HUES64 (cell line): ENCODE measurements at regions not wholly inside any gene's neighbourhood (a gene's known extent, or its start where the extent isn't known, plus 50 kb on each side); places are given as distances from the start of the nearest gene placed in this dataset.

Experiments used
- H3K27ac ChIP-seq: 2 replicates; pipeline ENCODE4 v1.7.0; 2013; ENCODE audit warnings: low read depth, low read length, inconsistent platforms
- H3K27me3 ChIP-seq: 2 replicates; pipeline ENCODE4 v1.6.1; 2013; ENCODE audit warnings: mild to moderate bottlenecking, low read length; ENCODE audit not compliant: insufficient read depth
- H3K36me3 ChIP-seq: 2 replicates; pipeline ENCODE4 v1.6.1; 2013; ENCODE audit warnings: mild to moderate bottlenecking, low read length; ENCODE audit not compliant: insufficient read depth
- H3K4me1 ChIP-seq: 2 replicates; pipeline ENCODE4 v1.6.1; 2013; ENCODE audit warnings: mild to moderate bottlenecking, low read length, moderate library complexity; ENCODE audit not compliant: insufficient read depth
- H3K4me3 ChIP-seq: 2 replicates; pipeline ENCODE4 v1.5.1; 2013; ENCODE audit warnings: mild to moderate bottlenecking, low read length, moderate library complexity
- H3K9ac ChIP-seq: 2 replicates; pipeline ENCODE4 v1.6.1; 2013; ENCODE audit warnings: mild to moderate bottlenecking, low read depth, low read length
- H3K9me3 ChIP-seq: 2 replicates; pipeline ENCODE4 v1.6.1; 2013; ENCODE audit warnings: low read depth, low read length; ENCODE audit not compliant: insufficient read depth
- WGBS: fragments of 150-250, 120-280 bp; methylation state at CpG from one replicate; pipeline ENCODE4 v1.1.7; 2013; ENCODE audit warnings: missing lambda C conversion rate; 5-methylcytosine and 5-hydroxymethylcytosine counted together

GRCh38 chr13:64371045-64371444, 2859.1 kb downstream of the PCDH9 start:
- H3K4me3 ChIP-seq = no peak overlapping the region
- no peak overlapping the region for H3K9ac ChIP-seq
- H3K9me3 ChIP-seq = peaks cover 8% of the 10 kb centered on the region
- H3K27me3 ChIP-seq = no peaks in the 10 kb centered on the region
- H3K27ac ChIP-seq = no peak overlapping the region
- no peaks in the 10 kb centered on the region for H3K4me1 ChIP-seq
- no peaks in the 10 kb centered on the region for H3K36me3 ChIP-seq

GRCh38 chr13:64369121-64369520, 2861.0 kb downstream of the PCDH9 start:
- H3K4me3 ChIP-seq = no peak overlapping the region
- no peaks in the 10 kb centered on the region for H3K27me3 ChIP-seq
- no peak overlapping the region for H3K9ac ChIP-seq
- H3K36me3 ChIP-seq = no peaks in the 10 kb centered on the region
- H3K27ac ChIP-seq = no peak overlapping the region
- peaks cover 7% of the 10 kb centered on the region for H3K9me3 ChIP-seq
- WGBS = 97% methylated on average over 5 of the region's 5 CpGs
- no peaks in the 10 kb centered on the region for H3K4me1 ChIP-seq

- WGBS = 97% methylated on average over 2 of the region's 2 CpGs
- Histone ChIP-seq H3K4me1 (no peaks in the 10 kb centered on the region), H3K36me3 (no peaks in the 10 kb centered on the region), H3K4me3 (no peak overlapping the region), H3K9me3 (no peaks in the 10 kb centered on the region), H3K9ac (no peak overlapping the region), H3K27ac (no peak overlapping the region), H3K27me3 (no peaks in the 10 kb centered on the region)
Measured at GRCh38 chr13:64362564-64362963, 2867.6 kb downstream of the PCDH9 start.

- WGBS = 100% methylated on average over 1 of the region's 2 CpGs
- H3K27me3 ChIP-seq = no peaks in the 10 kb centered on the region
- H3K9me3 ChIP-seq = peaks cover 10% of the 10 kb centered on the region; the same call in 1 of the 2 replicates
- H3K4me1 ChIP-seq = no peaks in the 10 kb centered on the region
- no peak overlapping the region for H3K27ac ChIP-seq
- H3K4me3 ChIP-seq = no peak overlapping the region
- H3K9ac ChIP-seq = no peak overlapping the region
- no peaks in the 10 kb centered on the region for H3K36me3 ChIP-seq
Measured at GRCh38 chr13:64347664-64348063, 2882.5 kb downstream of the PCDH9 start.

- 81% methylated on average over 8 of the region's 8 CpGs for WGBS
Measured at GRCh38 chr13:64339373-64340063, 2890.6 kb downstream of the PCDH9 start.

GRCh38 chr13:64338671-64339070, 2891.5 kb downstream of the PCDH9 start:
- Histone ChIP-seq H3K27ac (no peak overlapping the region), H3K36me3 (peaks cover 3% of the 10 kb centered on the region; the same call in 1 of the 2 replicates), H3K4me1 (peaks cover 17% of the 10 kb centered on the region), H3K27me3 (no peaks in the 10 kb centered on the region), H3K4me3 (no peak overlapping the region), H3K9me3 (peaks cover 26% of the 10 kb centered on the region), H3K9ac (no peak overlapping the region)
- 100% methylated on average over 1 of the region's 1 CpG for WGBS

More at GRCh38 chr13:64339373-64340063, 2890.6 kb downstream of the PCDH9 start:
- H3K27ac ChIP-seq = peak overlapping the region; percentile 81; the same call in 1 of the 2 replicates
- H3K27me3 ChIP-seq = no peaks in the 10 kb centered on the region
- no peak overlapping the region for H3K9ac ChIP-seq
- H3K4me1 ChIP-seq = peaks cover 17% of the 10 kb centered on the region
- H3K4me3 ChIP-seq = peak overlapping the region; percentile 9; the same call in 1 of the 2 replicates
- H3K9me3 ChIP-seq = peaks cover 28% of the 10 kb centered on the region
- peaks cover 3% of the 10 kb centered on the region; the same call in 1 of the 2 replicates for H3K36me3 ChIP-seq

- Histone ChIP-seq H3K9me3 (peaks cover 13% of the 10 kb centered on the region), H3K4me1 (peaks cover 6% of the 10 kb centered on the region; the same call in 1 of the 2 replicates), H3K4me3 (no peak overlapping the region), H3K9ac (no peak overlapping the region), H3K27me3 (no peaks in the 10 kb centered on the region), H3K27ac (no peak overlapping the region), H3K36me3 (no peaks in the 10 kb centered on the region)
- WGBS = 97% methylated on average over 3 of the region's 3 CpGs
Measured at GRCh38 chr13:64333888-64334287, 2896.2 kb downstream of the PCDH9 start.

- no peak overlapping the region for H3K9ac ChIP-seq
- H3K27ac ChIP-seq = no peak overlapping the region
- no peaks in the 10 kb centered on the region for H3K36me3 ChIP-seq
- no peak overlapping the region for H3K4me3 ChIP-seq
- 94% methylated on average over 2 of the region's 2 CpGs for WGBS
- H3K4me1 ChIP-seq = no peaks in the 10 kb centered on the region
- H3K27me3 ChIP-seq = no peaks in the 10 kb centered on the region
- H3K9me3 ChIP-seq = peaks cover 13% of the 10 kb centered on the region
Measured at GRCh38 chr13:64332048-64332447, 2898.1 kb downstream of the PCDH9 start.

GRCh38 chr13:64327505-64328194, 2902.5 kb downstream of the PCDH9 start:
- H3K4me1 ChIP-seq = no peaks in the 10 kb centered on the region
- no peak overlapping the region for H3K27ac ChIP-seq
- no peaks in the 10 kb centered on the region for H3K36me3 ChIP-seq
- H3K4me3 ChIP-seq = no peak overlapping the region
- no peaks in the 10 kb centered on the region for H3K27me3 ChIP-seq
- H3K9me3 ChIP-seq = no peaks in the 10 kb centered on the region
- no peak overlapping the region for H3K9ac ChIP-seq
- 87% methylated on average over 2 of the region's 2 CpGs for WGBS

- H3K9me3 ChIP-seq = no peaks in the 10 kb centered on the region
Measured at GRCh38 chr13:64314331-64314730, 2898.7 kb upstream of the PCDH20 start.

GRCh38 chr13:64311948-64312347, 2896.3 kb upstream of the PCDH20 start:
- Histone ChIP-seq H3K4me3 (no peak overlapping the region), H3K4me1 (no peaks in the 10 kb centered on the region), H3K9ac (no peak overlapping the region), H3K27me3 (no peaks in the 10 kb centered on the region), H3K9me3 (no peaks in the 10 kb centered on the region), H3K27ac (no peak overlapping the region), H3K36me3 (no peaks in the 10 kb centered on the region)
- 100% methylated on average over 2 of the region's 3 CpGs for WGBS

More at GRCh38 chr13:64314331-64314730, 2898.7 kb upstream of the PCDH20 start:
- no peak overlapping the region for H3K9ac ChIP-seq
- WGBS = 91% methylated on average over 1 of the region's 2 CpGs
- H3K27me3 ChIP-seq = no peaks in the 10 kb centered on the region
- no peaks in the 10 kb centered on the region for H3K4me1 ChIP-seq
- no peak overlapping the region for H3K27ac ChIP-seq
- H3K36me3 ChIP-seq = no peaks in the 10 kb centered on the region
- no peak overlapping the region for H3K4me3 ChIP-seq
